Uterus (tissue), 3 donors: ENCODE measurements at regions not wholly inside any gene's neighbourhood (a gene's known extent, or its start where the extent isn't known, plus 50 kb on each side); places are given as distances from the start of the nearest gene placed in this dataset.

Experiments used
- DNase-seq, 2 donors: peaks; one replicate each; pipeline ENCODE4 v3.0.0-alpha.2; 2019 to 2020
- H3K27ac ChIP-seq, 2 donors: fragments of 200-600 bp; sonication (generic); 1 replicate in 1 of 2; 2 replicates in 1 of 2; pipeline ENCODE4 v1.5.1; 2016 to 2018
- H3K27me3 ChIP-seq, 2 donors: fragments of 200-600 bp; sonication (generic); one replicate each; pipeline ENCODE4 v1.5.1; 2018 to 2019; ENCODE audit warnings: control low read depth in 1 of 2
- H3K36me3 ChIP-seq, 2 donors: fragments of 200-600 bp; sonication (generic); one replicate each; pipeline ENCODE4 v1.5.1; 2019; ENCODE audit warnings: control low read depth in 1 of 2
- H3K4me1 ChIP-seq, 2 donors: fragments of 200-600 bp; sonication (generic); one replicate each; pipeline ENCODE4 v1.5.1; 2018 to 2019; ENCODE audit warnings: control low read depth in 1 of 2
- H3K4me3 ChIP-seq, 2 donors: fragments of 200-600 bp; sonication (generic); 1 replicate in 1 of 2; 2 replicates in 1 of 2; pipeline ENCODE4 v1.5.1; 2018 to 2019; ENCODE audit warnings: mild to moderate bottlenecking in 1 of 2
- H3K9me3 ChIP-seq, 2 donors: fragments of 200-600 bp; sonication (generic); one replicate each; pipeline ENCODE4 v1.5.1; 2019; ENCODE audit warnings: control low read depth in 1 of 2
- POLR2A ChIP-seq, 2 donors: fragments of 450-650 bp; IDR thresholded peaks; one replicate each; pipeline ENCODE4 v1.6.1; 2016; ENCODE audit warnings: antibody characterized with exemption in 2 of 2, mild to moderate bottlenecking in 1 of 2, moderate library complexity in 1 of 2
- intact Hi-C: fragments of 100-400 bp; cut with DNase I; formaldehyde crosslinking; loops from one replicate; pipeline ENCODE4 v1.15.1; 2023; ENCODE audit warnings: low total_unique reads
- TF ChIP-seq, protein P1 (sequence below), 4 experiments: fragments of 200-600 bp in 2 of 4; fragments of 450-650 bp in 2 of 4; sonication (generic) in 2 of 4; IDR thresholded peaks; one replicate each; pipeline ENCODE4 v1.5.1; 2016 to 2019; ENCODE audit warnings: antibody characterized with exemption in 4 of 4, mild to moderate bottlenecking in 2 of 4, moderate library complexity in 1 of 4
- donor health status: DM: yes; HTN: yes; CAD: no.

GRCh38 chr2:78175645-78176044 is 653.5 kb upstream of the LRRTM4 start:
- no peak overlapping the region for H3K4me3 ChIP-seq
- intact Hi-C loops: no loop called here
- H3K9me3 ChIP-seq: no peaks in the 10 kb centered on the region
- no peaks in the 10 kb centered on the region for H3K4me1 ChIP-seq
- no peaks in the 10 kb centered on the region for H3K36me3 ChIP-seq
- no peak for DNase-seq
- H3K27ac ChIP-seq: no peak overlapping the region
- TF ChIP-seq POLR2A (IDR thresholded peaks at IDR 0.05): no peak
- TF ChIP-seq, protein P1, sequence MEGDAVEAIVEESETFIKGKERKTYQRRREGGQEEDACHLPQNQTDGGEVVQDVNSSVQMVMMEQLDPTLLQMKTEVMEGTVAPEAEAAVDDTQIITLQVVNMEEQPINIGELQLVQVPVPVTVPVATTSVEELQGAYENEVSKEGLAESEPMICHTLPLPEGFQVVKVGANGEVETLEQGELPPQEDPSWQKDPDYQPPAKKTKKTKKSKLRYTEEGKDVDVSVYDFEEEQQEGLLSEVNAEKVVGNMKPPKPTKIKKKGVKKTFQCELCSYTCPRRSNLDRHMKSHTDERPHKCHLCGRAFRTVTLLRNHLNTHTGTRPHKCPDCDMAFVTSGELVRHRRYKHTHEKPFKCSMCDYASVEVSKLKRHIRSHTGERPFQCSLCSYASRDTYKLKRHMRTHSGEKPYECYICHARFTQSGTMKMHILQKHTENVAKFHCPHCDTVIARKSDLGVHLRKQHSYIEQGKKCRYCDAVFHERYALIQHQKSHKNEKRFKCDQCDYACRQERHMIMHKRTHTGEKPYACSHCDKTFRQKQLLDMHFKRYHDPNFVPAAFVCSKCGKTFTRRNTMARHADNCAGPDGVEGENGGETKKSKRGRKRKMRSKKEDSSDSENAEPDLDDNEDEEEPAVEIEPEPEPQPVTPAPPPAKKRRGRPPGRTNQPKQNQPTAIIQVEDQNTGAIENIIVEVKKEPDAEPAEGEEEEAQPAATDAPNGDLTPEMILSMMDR (IDR thresholded peaks at IDR 0.05): no peak
- no peaks in the 10 kb centered on the region for H3K27me3 ChIP-seq

- no peaks in the 10 kb centered on the region for H3K9me3 ChIP-seq
- no peak overlapping the region for H3K4me3 ChIP-seq
- no peaks in the 10 kb centered on the region for H3K27me3 ChIP-seq
- no peaks in the 10 kb centered on the region for H3K4me1 ChIP-seq
- intact Hi-C loops: no loop called here
- H3K27ac ChIP-seq: no peak overlapping the region
- DNase-seq: no peak
- TF ChIP-seq POLR2A (IDR thresholded peaks at IDR 0.05): no peak
- TF ChIP-seq, protein P1 (IDR thresholded peaks at IDR 0.05): no peak
- H3K36me3 ChIP-seq: no peaks in the 10 kb centered on the region
Observed at GRCh38 chr2:78201064-78201575, 678.9 kb upstream of the LRRTM4 start.

DNA sequence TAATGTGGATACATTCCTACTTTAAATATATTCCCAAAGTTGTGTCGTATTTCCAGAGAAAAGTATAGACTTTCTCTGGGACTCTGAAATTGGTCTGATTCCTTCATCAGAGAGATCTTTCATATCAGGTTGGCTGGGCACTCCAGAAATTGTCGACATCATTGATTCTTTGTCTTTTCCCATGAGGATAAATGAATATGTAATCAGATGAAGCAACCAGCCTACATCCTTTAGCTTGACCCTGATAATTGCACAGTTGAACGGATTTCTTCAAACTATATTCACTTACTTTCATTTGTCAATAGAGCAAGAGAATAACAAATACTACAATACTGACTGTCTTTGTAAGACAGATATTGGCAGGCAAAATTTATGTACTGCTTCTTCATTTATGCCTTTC is 680.2 kb upstream of the LRRTM4 start:
- no peak for DNase-seq
- Histone ChIP-seq H3K36me3 (no peaks in the 10 kb centered on the region), H3K27me3 (no peaks in the 10 kb centered on the region), H3K4me3 (no peak overlapping the region), H3K27ac (no peak overlapping the region), H3K9me3 (no peaks in the 10 kb centered on the region), H3K4me1 (no peaks in the 10 kb centered on the region)
- intact Hi-C loops: no loop called here
- TF ChIP-seq POLR2A (IDR thresholded peaks at IDR 0.05): no peak
- TF ChIP-seq, protein P1 (IDR thresholded peaks at IDR 0.05): no peak

GRCh38 chr2:78202986-78203670 is 681.0 kb upstream of the LRRTM4 start:
- Histone ChIP-seq H3K27ac (no peak overlapping the region), H3K36me3 (no peaks in the 10 kb centered on the region), H3K4me1 (no peaks in the 10 kb centered on the region), H3K27me3 (no peaks in the 10 kb centered on the region), H3K9me3 (no peaks in the 10 kb centered on the region), H3K4me3 (no peak overlapping the region)
- intact Hi-C loops: no loop called here
- no peak for DNase-seq
- TF ChIP-seq POLR2A (IDR thresholded peaks at IDR 0.05): no peak
- TF ChIP-seq, protein P1 (IDR thresholded peaks at IDR 0.05): no peak

- H3K27me3 ChIP-seq: no peaks in the 10 kb centered on the region
- no peak overlapping the region for H3K27ac ChIP-seq
- intact Hi-C loops: no loop called here
- no peaks in the 10 kb centered on the region for H3K9me3 ChIP-seq
- H3K4me3 ChIP-seq: no peak overlapping the region
- DNase-seq: no peak
- H3K36me3 ChIP-seq: no peaks in the 10 kb centered on the region
- H3K4me1 ChIP-seq: no peaks in the 10 kb centered on the region
- TF ChIP-seq, protein P1 (IDR thresholded peaks at IDR 0.05): no peak
- TF ChIP-seq POLR2A (IDR thresholded peaks at IDR 0.05): no peak
Observed at GRCh38 chr2:78218066-78218465, 695.9 kb upstream of the LRRTM4 start.
